ENCODE measurements at regions not wholly inside any gene's neighbourhood (a gene's known extent, or its start where the extent isn't known, plus 50 kb on each side); places are given as distances from the start of the nearest gene placed in this dataset.

DNA sequence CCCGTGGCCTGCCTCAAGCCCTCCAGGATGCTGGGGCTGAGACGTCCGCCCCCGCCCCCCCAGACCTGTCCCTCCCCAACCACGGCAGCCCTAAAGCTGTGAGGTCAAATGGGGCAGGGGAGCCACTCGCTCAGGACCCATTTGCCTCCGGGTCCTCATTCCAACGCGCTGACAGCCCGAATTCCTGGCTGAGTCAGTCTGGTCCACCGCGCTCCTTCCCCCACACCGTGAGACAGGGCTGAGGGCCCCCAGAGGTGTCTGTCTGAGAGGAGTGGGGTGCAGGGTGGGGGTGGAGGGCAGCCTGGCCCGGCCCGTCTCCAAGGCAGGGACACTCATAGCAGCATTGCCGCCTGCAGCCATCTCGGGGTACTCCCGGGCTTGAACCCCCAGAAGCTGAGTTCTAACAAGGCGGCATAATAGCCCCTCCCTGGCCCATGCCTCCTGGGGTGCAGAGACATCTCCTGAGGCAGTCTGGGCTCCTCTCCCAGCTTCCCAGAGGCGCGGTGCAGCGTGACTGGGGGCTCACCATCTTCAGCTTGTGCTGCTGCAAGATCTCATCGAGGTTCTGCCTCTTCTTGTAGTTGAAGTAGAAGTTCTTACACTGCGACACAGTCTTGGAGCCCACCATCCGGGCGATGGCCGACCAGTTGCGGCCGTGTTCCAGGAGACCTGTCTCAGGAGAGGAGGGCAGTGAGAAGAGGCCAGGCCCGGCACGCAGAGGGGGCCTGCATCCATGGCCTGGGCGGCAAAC is 90.5 kb downstream of the RFLNA start:
- no peak for DNase-seq (ENCODE audit: low spot score)
- intact Hi-C loops (cut with micrococcal nuclease; ENCODE audit: unreplicated experiment) = no loop called here
- Histone ChIP-seq H3K9me3 (ENCODE audit: low read length) (no peaks in the 10 kb centered on the region), H3K79me2 (ENCODE audit: insufficient read depth, low read depth, low read length) (no peaks in the 10 kb centered on the region), H3K9me2 (ENCODE audit: insufficient read depth, low read length) (no peaks in the 10 kb centered on the region), H4K20me1 (ENCODE audit: insufficient read depth, low read length) (no peaks in the 10 kb centered on the region), H3K36me3 (ENCODE audit: insufficient read depth, low read length) (peaks cover 3% of the 10 kb centered on the region; the same call in 1 of the 2 replicates), H3K4me2 (ENCODE audit: low read length) (no peak overlapping the region), H2AFZ (ENCODE audit: low read length) (no peak overlapping the region), H3K27ac (ENCODE audit: low read depth, low read length, poor library complexity, severe bottlenecking) (no peak overlapping the region), H3K4me1 (ENCODE audit: insufficient read depth, low read length, poor library complexity, severe bottlenecking) (peaks cover 2% of the 10 kb centered on the region), H3K4me3 (ENCODE audit: low read depth, low read length, poor library complexity, severe bottlenecking) (no peak overlapping the region)
- POLR2A ChIA-PET = interaction anchor here (0.6 kb wide), 2 partner anchors 52 to 464 kb away, joined by 3 to 5 read pairs; no protein-coding TSS in a partner anchor
- BruUV-seq (replicated peaks) = no TSS peak
- CTCF ChIA-PET (ENCODE audit: unreplicated experiment) = no interaction called here
- TF ChIP-seq, protein P1, sequence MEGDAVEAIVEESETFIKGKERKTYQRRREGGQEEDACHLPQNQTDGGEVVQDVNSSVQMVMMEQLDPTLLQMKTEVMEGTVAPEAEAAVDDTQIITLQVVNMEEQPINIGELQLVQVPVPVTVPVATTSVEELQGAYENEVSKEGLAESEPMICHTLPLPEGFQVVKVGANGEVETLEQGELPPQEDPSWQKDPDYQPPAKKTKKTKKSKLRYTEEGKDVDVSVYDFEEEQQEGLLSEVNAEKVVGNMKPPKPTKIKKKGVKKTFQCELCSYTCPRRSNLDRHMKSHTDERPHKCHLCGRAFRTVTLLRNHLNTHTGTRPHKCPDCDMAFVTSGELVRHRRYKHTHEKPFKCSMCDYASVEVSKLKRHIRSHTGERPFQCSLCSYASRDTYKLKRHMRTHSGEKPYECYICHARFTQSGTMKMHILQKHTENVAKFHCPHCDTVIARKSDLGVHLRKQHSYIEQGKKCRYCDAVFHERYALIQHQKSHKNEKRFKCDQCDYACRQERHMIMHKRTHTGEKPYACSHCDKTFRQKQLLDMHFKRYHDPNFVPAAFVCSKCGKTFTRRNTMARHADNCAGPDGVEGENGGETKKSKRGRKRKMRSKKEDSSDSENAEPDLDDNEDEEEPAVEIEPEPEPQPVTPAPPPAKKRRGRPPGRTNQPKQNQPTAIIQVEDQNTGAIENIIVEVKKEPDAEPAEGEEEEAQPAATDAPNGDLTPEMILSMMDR (conservative IDR thresholded peaks at IDR 0.05; ENCODE audit: low read length) = no peak
- TF ChIP-seq EZH2phosphoT487 (IDR thresholded peaks at IDR 0.05; ENCODE audit: borderline replicate concordance, low read depth, low read length) = no peak

DNA sequence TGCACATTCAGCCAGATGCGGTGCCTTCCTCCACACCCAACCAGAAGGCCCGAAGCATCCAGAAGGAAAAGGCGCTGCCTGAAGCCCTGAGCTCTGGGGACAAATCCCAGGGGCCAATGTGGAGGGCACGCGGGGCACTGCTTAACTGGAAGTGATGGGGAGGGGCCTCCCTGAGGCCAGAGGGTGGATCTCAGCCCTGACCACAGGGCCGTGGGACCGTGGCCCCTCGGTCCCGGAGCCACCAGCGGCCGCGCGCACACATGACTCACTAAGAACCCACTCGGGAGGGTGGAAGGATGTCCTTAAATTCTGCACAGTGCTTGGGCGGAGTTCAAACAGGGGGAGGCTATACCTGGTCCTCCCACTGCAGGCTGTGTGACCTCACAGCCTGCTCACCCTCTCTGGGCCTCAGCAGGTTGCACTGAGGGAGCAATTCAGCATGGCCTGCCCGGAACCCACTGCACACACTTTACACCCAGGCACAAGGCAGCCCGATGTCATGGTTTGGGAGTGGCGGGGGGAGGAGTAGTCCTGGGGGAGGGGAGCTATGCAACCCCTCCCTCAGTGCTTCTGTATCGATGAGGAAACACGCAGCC is 89.5 kb downstream of the RFLNA start:
- BruUV-seq (replicated peaks) = no TSS peak
- no peaks in the 10 kb centered on the region for H3K4me1 ChIP-seq (ENCODE audit: insufficient read depth, low read length, poor library complexity, severe bottlenecking)
- intact Hi-C loops (cut with micrococcal nuclease; ENCODE audit: unreplicated experiment) = no loop called here
- no peak for TF ChIP-seq EZH2phosphoT487 (IDR thresholded peaks at IDR 0.05; ENCODE audit: borderline replicate concordance, low read depth, low read length)
- TF ChIP-seq, protein P1 (conservative IDR thresholded peaks at IDR 0.05; ENCODE audit: low read length) = no peak
- peaks cover 3% of the 10 kb centered on the region; the same call in 1 of the 2 replicates for H3K36me3 ChIP-seq (ENCODE audit: insufficient read depth, low read length)
- ChIA-PET CTCF (ENCODE audit: unreplicated experiment) (no interaction called here), POLR2A (no interaction called here)
- H3K9me2 ChIP-seq (ENCODE audit: insufficient read depth, low read length) = no peaks in the 10 kb centered on the region
- H3K9me3 ChIP-seq (ENCODE audit: low read length) = no peaks in the 10 kb centered on the region
- H4K20me1 ChIP-seq (ENCODE audit: insufficient read depth, low read length) = no peaks in the 10 kb centered on the region
- no peak overlapping the region for H3K27ac ChIP-seq (ENCODE audit: low read depth, low read length, poor library complexity, severe bottlenecking)
- H2AFZ ChIP-seq (ENCODE audit: low read length) = no peak overlapping the region
- no peaks in the 10 kb centered on the region for H3K79me2 ChIP-seq (ENCODE audit: insufficient read depth, low read depth, low read length)
- H3K4me3 ChIP-seq (ENCODE audit: low read depth, low read length, poor library complexity, severe bottlenecking) = no peak overlapping the region
- no peak overlapping the region for H3K4me2 ChIP-seq (ENCODE audit: low read length)
- no peak for DNase-seq (ENCODE audit: low spot score)

DNA sequence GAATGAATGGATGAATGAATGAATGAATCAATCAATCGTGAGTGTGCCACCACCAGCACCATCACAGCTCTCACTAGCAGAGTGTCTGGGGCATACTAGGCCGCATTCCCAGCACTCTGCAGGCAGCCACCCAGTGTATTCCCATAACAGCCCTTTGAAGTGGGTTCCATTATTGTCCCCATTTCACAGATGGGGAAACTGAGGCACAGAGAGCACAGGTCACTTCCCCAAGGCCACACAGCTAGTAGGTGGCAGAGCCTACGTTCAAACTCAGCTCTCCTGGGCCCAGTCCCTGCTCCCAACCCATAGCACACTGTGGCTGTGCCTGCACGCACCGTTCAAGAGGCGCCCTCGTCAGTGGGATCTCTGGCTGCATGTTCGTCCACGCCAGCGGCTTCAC is 88.1 kb downstream of the RFLNA start:
- Histone ChIP-seq H3K9me2 (ENCODE audit: insufficient read depth, low read length) (no peaks in the 10 kb centered on the region), H3K4me1 (ENCODE audit: insufficient read depth, low read length, poor library complexity, severe bottlenecking) (no peaks in the 10 kb centered on the region), H3K27ac (ENCODE audit: low read depth, low read length, poor library complexity, severe bottlenecking) (no peak overlapping the region), H4K20me1 (ENCODE audit: insufficient read depth, low read length) (no peaks in the 10 kb centered on the region), H3K4me2 (ENCODE audit: low read length) (no peak overlapping the region), H3K9me3 (ENCODE audit: low read length) (no peaks in the 10 kb centered on the region), H3K79me2 (ENCODE audit: insufficient read depth, low read depth, low read length) (no peaks in the 10 kb centered on the region), H2AFZ (ENCODE audit: low read length) (no peak overlapping the region), H3K4me3 (ENCODE audit: low read depth, low read length, poor library complexity, severe bottlenecking) (no peak overlapping the region), H3K36me3 (ENCODE audit: insufficient read depth, low read length) (peaks cover 3% of the 10 kb centered on the region; the same call in 1 of the 2 replicates)
- DNase-seq (ENCODE audit: low spot score) = no peak
- ChIA-PET POLR2A (no interaction called here), CTCF (ENCODE audit: unreplicated experiment) (no interaction called here)
- TF ChIP-seq, protein P1 (conservative IDR thresholded peaks at IDR 0.05; ENCODE audit: low read length) = no peak
- no TSS peak for BruUV-seq (replicated peaks)
- intact Hi-C loops (cut with micrococcal nuclease; ENCODE audit: unreplicated experiment) = no loop called here

Measured in OCI-LY7 (cell line).